Liver (tissue), 3 donors: ENCODE measurements at regions not wholly inside any gene's neighbourhood (a gene's known extent, or its start where the extent isn't known, plus 50 kb on each side); places are given as distances from the start of the nearest gene placed in this dataset.

Experiments used
- EGR1 ChIP-seq, 2 donors: IDR thresholded peaks; 2 replicates each; pipeline ENCODE4 v1.6.1; 2016 to 2018; ENCODE audit warnings: antibody characterized with exemption in 2 of 2, low read depth in 2 of 2
- RAD21 ChIP-seq, 2 donors: IDR thresholded peaks; 2 replicates each; pipeline ENCODE4 v1.6.1; 2016; ENCODE audit warnings: antibody characterized with exemption in 2 of 2, mild to moderate bottlenecking in 2 of 2
- TAF1 ChIP-seq: conservative IDR thresholded peaks from 2 replicates; pipeline ENCODE4 v1.6.1; 2016; ENCODE audit warnings: antibody characterized with exemption, mild to moderate bottlenecking
- TF ChIP-seq, protein P1 (sequence below): fragments of 150-350 bp; IDR thresholded peaks from 2 replicates; pipeline ENCODE4 v1.5.1; 2017; ENCODE audit warnings: improper control_type of control experiment, low read depth, low read length; ENCODE audit not compliant: missing input control
- TF ChIP-seq, protein P2 (sequence below): IDR thresholded peaks from 2 replicates; pipeline ENCODE4 v1.6.1; 2016; ENCODE audit warnings: antibody characterized with exemption, mild to moderate bottlenecking
- TF ChIP-seq, protein P3 (sequence below): IDR thresholded peaks from 2 replicates; pipeline ENCODE4 v1.6.1; 2016; ENCODE audit warnings: antibody characterized with exemption
- donor health status: healthy.
- donor health status: healthy.

DNA sequence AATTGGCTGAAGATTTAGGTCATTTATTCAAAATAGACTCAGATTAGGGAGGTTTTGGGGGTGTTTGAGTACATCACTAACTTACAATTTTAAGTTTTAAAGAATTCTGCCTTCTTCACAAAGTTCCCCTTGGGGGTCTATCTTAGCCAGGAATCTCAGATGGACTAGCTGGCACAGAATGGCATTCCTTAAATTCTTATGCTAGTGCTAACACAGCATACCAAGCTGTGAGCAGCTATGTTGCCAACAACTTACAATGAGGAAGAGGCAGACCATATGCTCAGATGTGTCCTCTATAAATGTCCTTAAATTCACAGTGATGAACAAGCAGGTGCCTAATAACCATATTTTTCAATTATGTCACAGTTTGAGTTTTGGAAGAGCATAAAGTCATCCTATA lies 60.9 kb upstream of the NPHP3 start:
- TF ChIP-seq, protein P1, sequence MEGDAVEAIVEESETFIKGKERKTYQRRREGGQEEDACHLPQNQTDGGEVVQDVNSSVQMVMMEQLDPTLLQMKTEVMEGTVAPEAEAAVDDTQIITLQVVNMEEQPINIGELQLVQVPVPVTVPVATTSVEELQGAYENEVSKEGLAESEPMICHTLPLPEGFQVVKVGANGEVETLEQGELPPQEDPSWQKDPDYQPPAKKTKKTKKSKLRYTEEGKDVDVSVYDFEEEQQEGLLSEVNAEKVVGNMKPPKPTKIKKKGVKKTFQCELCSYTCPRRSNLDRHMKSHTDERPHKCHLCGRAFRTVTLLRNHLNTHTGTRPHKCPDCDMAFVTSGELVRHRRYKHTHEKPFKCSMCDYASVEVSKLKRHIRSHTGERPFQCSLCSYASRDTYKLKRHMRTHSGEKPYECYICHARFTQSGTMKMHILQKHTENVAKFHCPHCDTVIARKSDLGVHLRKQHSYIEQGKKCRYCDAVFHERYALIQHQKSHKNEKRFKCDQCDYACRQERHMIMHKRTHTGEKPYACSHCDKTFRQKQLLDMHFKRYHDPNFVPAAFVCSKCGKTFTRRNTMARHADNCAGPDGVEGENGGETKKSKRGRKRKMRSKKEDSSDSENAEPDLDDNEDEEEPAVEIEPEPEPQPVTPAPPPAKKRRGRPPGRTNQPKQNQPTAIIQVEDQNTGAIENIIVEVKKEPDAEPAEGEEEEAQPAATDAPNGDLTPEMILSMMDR, result no peak
- TF ChIP-seq RAD21 (IDR thresholded peaks at IDR 0.05) (no peak), TAF1 (no peak), EGR1 (IDR thresholded peaks at IDR 0.05; ENCODE audit: low read depth in 2 of 2) (no peak)
- TF ChIP-seq, protein P2, sequence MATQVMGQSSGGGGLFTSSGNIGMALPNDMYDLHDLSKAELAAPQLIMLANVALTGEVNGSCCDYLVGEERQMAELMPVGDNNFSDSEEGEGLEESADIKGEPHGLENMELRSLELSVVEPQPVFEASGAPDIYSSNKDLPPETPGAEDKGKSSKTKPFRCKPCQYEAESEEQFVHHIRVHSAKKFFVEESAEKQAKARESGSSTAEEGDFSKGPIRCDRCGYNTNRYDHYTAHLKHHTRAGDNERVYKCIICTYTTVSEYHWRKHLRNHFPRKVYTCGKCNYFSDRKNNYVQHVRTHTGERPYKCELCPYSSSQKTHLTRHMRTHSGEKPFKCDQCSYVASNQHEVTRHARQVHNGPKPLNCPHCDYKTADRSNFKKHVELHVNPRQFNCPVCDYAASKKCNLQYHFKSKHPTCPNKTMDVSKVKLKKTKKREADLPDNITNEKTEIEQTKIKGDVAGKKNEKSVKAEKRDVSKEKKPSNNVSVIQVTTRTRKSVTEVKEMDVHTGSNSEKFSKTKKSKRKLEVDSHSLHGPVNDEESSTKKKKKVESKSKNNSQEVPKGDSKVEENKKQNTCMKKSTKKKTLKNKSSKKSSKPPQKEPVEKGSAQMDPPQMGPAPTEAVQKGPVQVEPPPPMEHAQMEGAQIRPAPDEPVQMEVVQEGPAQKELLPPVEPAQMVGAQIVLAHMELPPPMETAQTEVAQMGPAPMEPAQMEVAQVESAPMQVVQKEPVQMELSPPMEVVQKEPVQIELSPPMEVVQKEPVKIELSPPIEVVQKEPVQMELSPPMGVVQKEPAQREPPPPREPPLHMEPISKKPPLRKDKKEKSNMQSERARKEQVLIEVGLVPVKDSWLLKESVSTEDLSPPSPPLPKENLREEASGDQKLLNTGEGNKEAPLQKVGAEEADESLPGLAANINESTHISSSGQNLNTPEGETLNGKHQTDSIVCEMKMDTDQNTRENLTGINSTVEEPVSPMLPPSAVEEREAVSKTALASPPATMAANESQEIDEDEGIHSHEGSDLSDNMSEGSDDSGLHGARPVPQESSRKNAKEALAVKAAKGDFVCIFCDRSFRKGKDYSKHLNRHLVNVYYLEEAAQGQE, result no peak
- TF ChIP-seq, protein P3, sequence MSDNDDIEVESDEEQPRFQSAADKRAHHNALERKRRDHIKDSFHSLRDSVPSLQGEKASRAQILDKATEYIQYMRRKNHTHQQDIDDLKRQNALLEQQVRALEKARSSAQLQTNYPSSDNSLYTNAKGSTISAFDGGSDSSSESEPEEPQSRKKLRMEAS, result no peak
